ENCODE measurements at regions not wholly inside any gene's neighbourhood (a gene's known extent, or its start where the extent isn't known, plus 50 kb on each side); places are given as distances from the start of the nearest gene placed in this dataset.

DNA sequence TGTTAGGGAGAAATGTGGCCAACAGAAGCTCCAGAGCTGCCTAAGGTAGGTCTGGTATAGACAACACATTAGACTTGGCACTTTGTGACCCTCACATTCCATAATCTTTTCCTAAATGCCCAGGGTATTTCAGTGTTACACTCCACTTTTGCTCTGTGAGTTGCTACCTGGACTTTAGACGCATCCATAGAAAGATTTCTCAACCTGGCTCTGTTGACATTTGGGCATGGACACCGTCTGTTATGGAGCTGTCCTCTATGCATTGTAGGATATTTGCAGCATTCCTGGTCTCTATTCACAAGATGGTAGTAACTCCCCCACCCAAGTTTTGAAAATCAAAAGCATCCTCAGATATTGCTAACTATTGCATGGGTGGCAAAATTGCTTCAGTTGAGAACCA is 136.5 kb upstream of the NETO1 start:
- CTCF ChIA-PET, result no interaction called here

DNA sequence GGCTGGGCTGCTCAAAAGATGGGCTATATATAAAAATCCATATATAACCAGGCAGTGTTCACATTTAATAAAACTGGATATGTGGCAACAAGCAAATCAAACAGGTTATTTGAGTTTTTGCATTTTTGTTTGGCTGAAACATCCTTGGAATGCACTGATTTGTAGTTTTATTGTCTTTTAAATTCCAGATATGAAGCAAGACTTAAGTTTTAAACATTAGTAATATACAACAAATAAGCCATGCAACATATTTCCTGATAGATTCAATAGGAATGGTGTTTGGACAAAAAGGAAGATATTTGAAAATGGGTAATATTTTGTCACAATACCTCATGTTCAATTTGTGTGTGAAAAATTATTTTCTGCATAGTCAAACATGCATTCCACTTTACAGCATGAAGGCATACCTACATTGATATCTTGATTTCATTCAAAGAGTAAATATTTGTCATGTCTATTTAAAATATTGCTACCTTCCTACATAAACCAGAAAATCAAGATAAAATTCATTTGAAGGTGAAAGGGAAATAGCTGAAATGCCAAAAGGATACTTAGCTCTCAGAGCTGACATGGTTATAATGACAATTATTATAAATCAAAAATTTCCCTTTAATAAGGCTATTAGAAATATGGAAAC is 132.3 kb upstream of the NETO1 start:
- H3K9ac ChIP-seq (ENCODE audit: low read length), result no peak overlapping the region
- no peaks in the 10 kb centered on the region for H3K36me3 ChIP-seq (ENCODE audit: control insufficient read depth in 1 of 2, insufficient read depth in 2 of 2, low read length in 2 of 2)
- H3K9me3 ChIP-seq (ENCODE audit: control insufficient read depth in 1 of 2, insufficient read depth in 1 of 2, low read depth in 1 of 2, low read length in 2 of 2), result peaks cover 4 to 11% of the 10 kb centered on the region in 2 experiments; a peak in 2 of 4 replicates
- ChIA-PET POLR2A (no interaction called here), CTCF (no interaction called here), RAD21 (ENCODE audit: low non-redundant PET in 1 of 2, low total read pairs in 2 of 2, uncharacterized antibody in 2 of 2, unreplicated experiment in 2 of 2) (no interaction called here)
- no TSS peak for BruUV-seq (replicated peaks)
- intact Hi-C loops (cut with micrococcal nuclease), result no loop called here
- DNase-seq (ENCODE audit: low read depth, low spot score), result no peak
- H4K20me1 ChIP-seq (ENCODE audit: insufficient read depth), result no peaks in the 10 kb centered on the region
- no peaks in the 10 kb centered on the region for H3K27me3 ChIP-seq (ENCODE audit: insufficient read depth, low read length)
- no peak for ATAC-seq
- no peaks in the 10 kb centered on the region for H3K4me1 ChIP-seq (ENCODE audit: control insufficient read depth in 1 of 2, insufficient read depth in 2 of 2, low read length in 2 of 2)
- no peaks in the 10 kb centered on the region for H3K9me2 ChIP-seq (ENCODE audit: insufficient read depth)
- no peak overlapping the region for H3K4me2 ChIP-seq (ENCODE audit: low read length)
- H3K79me2 ChIP-seq (ENCODE audit: insufficient read depth, low read length), result no peaks in the 10 kb centered on the region
- no peak overlapping the region for H3K4me3 ChIP-seq (replicated peaks in 1 of 2; ENCODE audit: low read depth in 1 of 2, low read length in 2 of 2)
- H2AFZ ChIP-seq (ENCODE audit: low read depth, low read length, poor library complexity, severe bottlenecking), result no peak overlapping the region
- no peak overlapping the region for H3K27ac ChIP-seq (ENCODE audit: low read depth, low read length)
- TF ChIP-seq EGR1 (IDR thresholded peaks at IDR 0.05; ENCODE audit: low read depth) (no peak), YY1 (IDR thresholded peaks at IDR 0.05; ENCODE audit: extremely low read depth, insufficient replicate concordance, low read depth, low read length) (no peak), POLR2A (IDR thresholded peaks at IDR 0.05; ENCODE audit: borderline replicate concordance, extremely low read depth, insufficient read depth, insufficient read length) (no peak), ZFX (IDR thresholded peaks at IDR 0.05) (no peak), POLR2AphosphoS5 (IDR thresholded peaks at IDR 0.05; ENCODE audit: low read depth, low read length) (no peak), CEBPB (IDR thresholded peaks at IDR 0.05; ENCODE audit: low read depth) (no peak), SIN3A (IDR thresholded peaks at IDR 0.05; ENCODE audit: low read depth) (no peak), ZNF274 (IDR thresholded peaks at IDR 0.05; ENCODE audit: low read depth, low read length) (no peak), EZH2phosphoT487 (IDR thresholded peaks at IDR 0.05; ENCODE audit: borderline replicate concordance) (no peak), RAD21 (IDR thresholded peaks at IDR 0.05; ENCODE audit: low read depth) (no peak), CBX3 (IDR thresholded peaks at IDR 0.05; ENCODE audit: low read depth) (no peak), ELF1 (IDR thresholded peaks at IDR 0.05; ENCODE audit: borderline replicate concordance, low read depth) (no peak), SP1 (IDR thresholded peaks at IDR 0.05; ENCODE audit: low read depth) (no peak)
- TF ChIP-seq, protein P1, sequence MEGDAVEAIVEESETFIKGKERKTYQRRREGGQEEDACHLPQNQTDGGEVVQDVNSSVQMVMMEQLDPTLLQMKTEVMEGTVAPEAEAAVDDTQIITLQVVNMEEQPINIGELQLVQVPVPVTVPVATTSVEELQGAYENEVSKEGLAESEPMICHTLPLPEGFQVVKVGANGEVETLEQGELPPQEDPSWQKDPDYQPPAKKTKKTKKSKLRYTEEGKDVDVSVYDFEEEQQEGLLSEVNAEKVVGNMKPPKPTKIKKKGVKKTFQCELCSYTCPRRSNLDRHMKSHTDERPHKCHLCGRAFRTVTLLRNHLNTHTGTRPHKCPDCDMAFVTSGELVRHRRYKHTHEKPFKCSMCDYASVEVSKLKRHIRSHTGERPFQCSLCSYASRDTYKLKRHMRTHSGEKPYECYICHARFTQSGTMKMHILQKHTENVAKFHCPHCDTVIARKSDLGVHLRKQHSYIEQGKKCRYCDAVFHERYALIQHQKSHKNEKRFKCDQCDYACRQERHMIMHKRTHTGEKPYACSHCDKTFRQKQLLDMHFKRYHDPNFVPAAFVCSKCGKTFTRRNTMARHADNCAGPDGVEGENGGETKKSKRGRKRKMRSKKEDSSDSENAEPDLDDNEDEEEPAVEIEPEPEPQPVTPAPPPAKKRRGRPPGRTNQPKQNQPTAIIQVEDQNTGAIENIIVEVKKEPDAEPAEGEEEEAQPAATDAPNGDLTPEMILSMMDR (IDR thresholded peaks at IDR 0.05 in 2 of 3, conservative IDR thresholded peaks at IDR 0.05 in 1 of 3; ENCODE audit: borderline replicate concordance in 1 of 3, insufficient read depth in 1 of 3, low read depth in 2 of 3, low read length in 2 of 3), result no peak
- TF ChIP-seq, protein P2, sequence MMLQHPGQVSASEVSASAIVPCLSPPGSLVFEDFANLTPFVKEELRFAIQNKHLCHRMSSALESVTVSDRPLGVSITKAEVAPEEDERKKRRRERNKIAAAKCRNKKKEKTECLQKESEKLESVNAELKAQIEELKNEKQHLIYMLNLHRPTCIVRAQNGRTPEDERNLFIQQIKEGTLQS (IDR thresholded peaks at IDR 0.05), result no peak
- TF ChIP-seq, protein P3, sequence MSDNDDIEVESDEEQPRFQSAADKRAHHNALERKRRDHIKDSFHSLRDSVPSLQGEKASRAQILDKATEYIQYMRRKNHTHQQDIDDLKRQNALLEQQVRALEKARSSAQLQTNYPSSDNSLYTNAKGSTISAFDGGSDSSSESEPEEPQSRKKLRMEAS (IDR thresholded peaks at IDR 0.05), result no peak

More for the DNA sequence above, 136.5 kb upstream of the NETO1 start:
- H4K20me1 ChIP-seq (ENCODE audit: insufficient read depth), result no peaks in the 10 kb centered on the region
- ChIA-PET POLR2A (no interaction called here), RAD21 (ENCODE audit: low non-redundant PET in 1 of 2, low total read pairs in 2 of 2, uncharacterized antibody in 2 of 2, unreplicated experiment in 2 of 2) (no interaction called here)
- TF ChIP-seq FOSL1 (IDR thresholded peaks at IDR 0.05; ENCODE audit: low read depth) (no peak), ZNF274 (IDR thresholded peaks at IDR 0.05; ENCODE audit: low read depth, low read length) (no peak), EZH2phosphoT487 (IDR thresholded peaks at IDR 0.05; ENCODE audit: borderline replicate concordance) (no peak), EZH2 (IDR thresholded peaks at IDR 0.05) (no peak), SRF (IDR thresholded peaks at IDR 0.05; ENCODE audit: low read depth) (no peak), YY1 (IDR thresholded peaks at IDR 0.05; ENCODE audit: extremely low read depth, insufficient replicate concordance, low read depth, low read length) (no peak), POLR2A (IDR thresholded peaks at IDR 0.05; ENCODE audit: borderline replicate concordance, extremely low read depth, insufficient read depth, insufficient read length) (no peak)
- no peak overlapping the region for H2AFZ ChIP-seq (ENCODE audit: low read depth, low read length, poor library complexity, severe bottlenecking)
- no peak for DNase-seq (ENCODE audit: low read depth, low spot score)
- no peaks in the 10 kb centered on the region for H3K4me1 ChIP-seq (ENCODE audit: control insufficient read depth in 1 of 2, insufficient read depth in 2 of 2, low read length in 2 of 2)
- no peaks in the 10 kb centered on the region for H3K9me2 ChIP-seq (ENCODE audit: insufficient read depth)
- H3K79me2 ChIP-seq (ENCODE audit: insufficient read depth, low read length), result no peaks in the 10 kb centered on the region
- H3K9ac ChIP-seq (ENCODE audit: low read length), result no peak overlapping the region
- no peak overlapping the region for H3K27ac ChIP-seq (ENCODE audit: low read depth, low read length)
- BruUV-seq (replicated peaks), result no TSS peak
- H3K4me2 ChIP-seq (ENCODE audit: low read length), result no peak overlapping the region
- ATAC-seq, result no peak
- H3K9me3 ChIP-seq (ENCODE audit: control insufficient read depth in 1 of 2, insufficient read depth in 1 of 2, low read depth in 1 of 2, low read length in 2 of 2), result peaks cover 11 to 16% of the 10 kb centered on the region in 2 experiments; a peak in 2 of 4 replicates
- intact Hi-C loops (cut with micrococcal nuclease), result no loop called here
- H3K36me3 ChIP-seq (ENCODE audit: control insufficient read depth in 1 of 2, insufficient read depth in 2 of 2, low read length in 2 of 2), result no peaks in the 10 kb centered on the region
- H3K27me3 ChIP-seq (ENCODE audit: insufficient read depth, low read length), result no peaks in the 10 kb centered on the region
- H3K4me3 ChIP-seq (replicated peaks in 1 of 2; ENCODE audit: low read depth in 1 of 2, low read length in 2 of 2), result no peak overlapping the region
